Fibroblast of villous mesenchyme (primary cell): ENCODE measurements at regions not wholly inside any gene's neighbourhood (a gene's known extent, or its start where the extent isn't known, plus 50 kb on each side); places are given as distances from the start of the nearest gene placed in this dataset.

Experiments
- DNase-seq: peaks from one replicate; pipeline ENCODE4 v3.0.0-alpha.2; 2010; ENCODE audit warnings: low read depth
- H3K4me3 ChIP-seq: 2 replicates; pipeline ENCODE4 v1.5.1; 2011; ENCODE audit warnings: low read depth, mild to moderate bottlenecking, low read length
- TF ChIP-seq, protein P1 (sequence below): IDR thresholded peaks from 2 replicates; pipeline ENCODE4 v1.5.1; 2012; ENCODE audit warnings: low read depth, mild to moderate bottlenecking, low read length; ENCODE audit not compliant: insufficient read depth

DNA sequence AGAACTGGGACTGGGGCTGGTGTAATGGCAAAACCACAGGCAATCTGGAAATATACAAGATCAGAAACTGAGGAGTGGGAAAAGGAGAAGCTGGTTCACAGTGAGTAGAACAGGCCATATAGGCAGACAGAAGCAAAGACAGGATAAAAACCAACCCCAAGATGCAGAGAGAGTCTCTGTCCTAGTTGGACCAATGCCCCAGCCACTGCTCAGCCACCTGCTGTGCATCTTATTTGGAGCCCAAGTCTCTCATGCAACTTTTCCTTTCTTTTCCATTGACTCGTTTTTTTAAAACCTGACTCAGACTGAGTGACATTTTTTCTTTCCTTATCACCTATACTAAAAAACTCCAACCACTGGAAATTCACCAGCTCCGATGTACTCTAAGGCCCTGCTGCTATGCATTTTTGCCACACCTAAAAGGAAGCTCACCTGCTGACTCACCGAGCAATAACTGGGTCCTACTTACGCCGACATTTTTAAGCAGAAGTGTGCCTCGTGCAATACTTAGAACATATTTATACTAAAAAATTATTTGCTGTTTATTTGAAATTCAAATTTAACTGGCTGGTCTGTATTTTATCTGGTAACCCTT, 100.8 kb upstream of the XYLT1 start:
- no peak for DNase-seq
- TF ChIP-seq, protein P1, sequence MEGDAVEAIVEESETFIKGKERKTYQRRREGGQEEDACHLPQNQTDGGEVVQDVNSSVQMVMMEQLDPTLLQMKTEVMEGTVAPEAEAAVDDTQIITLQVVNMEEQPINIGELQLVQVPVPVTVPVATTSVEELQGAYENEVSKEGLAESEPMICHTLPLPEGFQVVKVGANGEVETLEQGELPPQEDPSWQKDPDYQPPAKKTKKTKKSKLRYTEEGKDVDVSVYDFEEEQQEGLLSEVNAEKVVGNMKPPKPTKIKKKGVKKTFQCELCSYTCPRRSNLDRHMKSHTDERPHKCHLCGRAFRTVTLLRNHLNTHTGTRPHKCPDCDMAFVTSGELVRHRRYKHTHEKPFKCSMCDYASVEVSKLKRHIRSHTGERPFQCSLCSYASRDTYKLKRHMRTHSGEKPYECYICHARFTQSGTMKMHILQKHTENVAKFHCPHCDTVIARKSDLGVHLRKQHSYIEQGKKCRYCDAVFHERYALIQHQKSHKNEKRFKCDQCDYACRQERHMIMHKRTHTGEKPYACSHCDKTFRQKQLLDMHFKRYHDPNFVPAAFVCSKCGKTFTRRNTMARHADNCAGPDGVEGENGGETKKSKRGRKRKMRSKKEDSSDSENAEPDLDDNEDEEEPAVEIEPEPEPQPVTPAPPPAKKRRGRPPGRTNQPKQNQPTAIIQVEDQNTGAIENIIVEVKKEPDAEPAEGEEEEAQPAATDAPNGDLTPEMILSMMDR: no peak
- H3K4me3 ChIP-seq: no peak overlapping the region

DNA sequence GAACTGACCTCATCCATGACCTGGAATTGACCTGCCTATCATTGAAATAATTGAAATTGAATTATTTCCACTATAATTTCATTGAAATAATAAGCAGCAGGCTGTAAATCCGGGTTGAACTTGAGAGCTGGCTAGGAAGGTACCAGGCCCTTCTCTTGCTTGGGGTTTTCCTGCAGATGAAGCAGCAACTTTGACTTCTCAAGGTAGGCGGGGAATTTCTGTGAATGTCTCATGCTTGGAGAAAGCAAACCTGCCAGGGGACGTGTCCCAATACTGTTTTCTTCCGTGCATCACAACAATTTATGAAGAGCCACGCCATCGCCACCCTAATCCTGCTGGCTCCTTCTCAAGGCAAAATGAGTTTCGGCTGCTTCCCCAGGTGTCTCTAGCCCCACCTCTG, 97.5 kb upstream of the XYLT1 start:
- DNase-seq: no peak
- no peak overlapping the region for H3K4me3 ChIP-seq
- TF ChIP-seq, protein P1: no peak

DNA sequence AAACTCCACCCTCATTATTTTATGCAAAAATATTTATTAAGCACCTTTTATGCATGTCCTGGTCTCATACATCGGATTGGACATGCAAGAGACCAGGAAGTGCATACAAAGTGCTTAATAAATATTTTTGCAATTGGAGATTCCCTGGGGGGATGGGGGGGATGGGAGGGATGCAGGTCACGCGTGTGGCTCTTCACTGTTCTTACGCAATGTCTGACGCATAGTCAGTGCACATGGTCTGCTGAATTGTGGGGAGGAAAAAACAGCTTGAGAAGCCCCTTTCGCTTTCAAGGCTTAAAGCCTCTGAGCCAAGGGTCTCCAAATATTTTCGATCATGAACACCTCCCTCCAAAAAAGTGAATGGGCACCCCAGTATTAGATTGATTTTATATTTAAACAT, 96.7 kb upstream of the XYLT1 start:
- no peak overlapping the region for H3K4me3 ChIP-seq
- DNase-seq: peak; percentile 18
- TF ChIP-seq, protein P1: no peak

DNA sequence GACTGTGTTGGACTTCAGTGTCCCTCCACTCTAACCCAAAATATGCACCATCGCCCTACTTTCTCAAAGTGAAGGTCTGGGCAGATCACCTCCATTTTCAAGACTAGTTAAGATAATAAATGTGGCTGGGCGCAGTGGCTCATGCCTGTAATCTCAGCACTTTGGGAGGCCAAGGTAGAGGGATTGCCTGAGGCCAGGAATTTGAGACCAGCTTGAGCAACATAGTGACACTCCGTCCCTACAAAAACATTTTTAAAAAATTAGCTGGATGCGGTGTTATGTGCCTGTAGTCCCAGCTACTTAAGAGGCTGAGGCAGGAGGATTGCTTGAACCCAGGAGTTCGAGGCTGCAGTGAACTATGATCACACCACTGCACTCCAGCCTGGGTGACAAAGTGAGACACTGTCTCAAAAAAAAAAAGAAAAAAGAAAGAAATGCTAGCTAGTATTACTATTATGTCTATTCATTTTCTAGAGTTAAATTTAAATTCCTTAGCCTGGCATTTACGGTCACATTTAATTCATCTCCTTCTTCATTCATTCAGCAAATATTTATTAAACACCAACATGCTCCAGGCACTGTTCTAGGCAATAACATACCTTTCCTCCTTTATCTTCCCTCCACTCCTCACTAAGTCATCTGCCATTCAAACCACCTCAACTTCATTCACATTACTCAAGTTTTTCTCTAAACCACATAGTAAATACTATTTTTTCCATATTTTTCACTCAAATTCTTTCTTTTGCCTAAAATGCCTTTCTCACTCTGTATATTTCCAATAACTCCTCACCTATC, 96.1 kb upstream of the XYLT1 start:
- H3K4me3 ChIP-seq: no peak overlapping the region
- TF ChIP-seq, protein P1: no peak
- no peak for DNase-seq

DNA sequence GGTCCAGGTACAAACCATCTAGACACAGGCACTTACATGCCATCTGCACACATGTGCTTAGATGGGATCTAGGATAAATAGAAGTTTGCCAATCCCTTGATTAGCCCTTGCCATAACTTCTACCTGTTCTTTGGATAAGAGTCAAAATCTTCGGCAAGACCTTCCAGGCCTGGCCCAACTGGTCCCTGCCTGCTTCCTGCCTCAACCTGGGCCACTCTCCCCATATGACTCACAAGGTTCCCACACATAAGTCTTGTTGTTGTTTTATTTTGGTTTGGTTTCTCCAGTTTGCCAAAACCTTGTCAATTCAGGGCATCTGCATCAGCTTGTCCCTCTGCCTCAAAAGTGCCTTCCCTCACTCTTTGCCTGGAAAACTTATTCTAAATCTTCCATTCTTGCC, 95.3 kb upstream of the XYLT1 start:
- DNase-seq: no peak
- no peak overlapping the region for H3K4me3 ChIP-seq
- TF ChIP-seq, protein P1: no peak

GRCh38 chr16:17565605-17566004, 94.8 kb upstream of the XYLT1 start:
- H3K4me3 ChIP-seq: no peak overlapping the region
- TF ChIP-seq, protein P1: no peak
- no peak for DNase-seq
